ENCODE measurements at regions not wholly inside any gene's neighbourhood (a gene's known extent, or its start where the extent isn't known, plus 50 kb on each side); places are given as distances from the start of the nearest gene placed in this dataset.
"Not testable (repeated sequence)": the region's sequence is repeated elsewhere in the genome, so short reads cannot be mapped to it uniquely, and the experiment has no call there.

DNA sequence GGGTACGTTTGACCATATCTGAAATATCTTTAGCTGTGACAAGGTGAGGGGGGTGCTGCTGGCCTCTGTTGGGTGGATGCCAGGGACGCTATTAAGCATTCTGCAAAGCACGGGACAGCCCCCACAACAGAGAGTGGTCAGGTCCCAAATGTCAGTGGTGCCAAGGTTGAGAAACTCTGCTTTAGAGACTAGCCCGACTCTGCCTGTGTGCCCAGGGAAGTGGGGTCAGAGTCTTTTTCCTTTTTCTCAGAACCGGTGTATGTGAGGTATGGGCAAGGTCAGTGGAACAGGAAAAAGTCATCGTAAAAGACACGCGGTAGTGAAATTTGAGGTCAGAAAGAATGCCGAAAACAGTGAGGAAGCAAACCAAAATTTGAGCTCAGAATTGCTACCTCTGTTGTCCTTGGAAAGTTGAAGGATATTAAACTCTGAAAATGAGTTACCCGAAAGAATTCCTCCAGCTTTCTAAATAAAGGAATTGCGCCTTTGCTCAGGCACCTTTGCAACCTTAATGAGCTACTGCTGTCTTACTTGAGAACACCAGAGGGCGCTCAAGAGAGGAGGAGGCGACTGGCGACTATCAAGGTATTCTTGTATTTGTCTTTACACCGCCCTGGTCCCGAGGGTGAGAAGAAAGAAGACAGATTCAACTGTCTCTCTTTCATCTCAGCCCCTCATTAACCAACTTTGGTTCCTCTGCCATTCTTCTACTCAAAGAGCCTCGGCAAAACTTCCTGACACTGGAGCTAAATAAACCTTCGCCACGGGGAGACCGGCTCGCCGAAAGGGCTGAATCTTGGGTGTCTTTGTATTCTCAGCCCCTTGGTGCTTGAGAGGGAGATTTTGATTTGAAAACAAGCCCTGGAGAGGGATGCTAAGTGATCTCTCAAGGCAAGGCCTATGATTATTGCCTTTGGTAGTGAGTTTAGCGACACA, 85.4 kb upstream of the OLIG2 start:
- DNase-seq = peak; percentile 19 to 47

DNA sequence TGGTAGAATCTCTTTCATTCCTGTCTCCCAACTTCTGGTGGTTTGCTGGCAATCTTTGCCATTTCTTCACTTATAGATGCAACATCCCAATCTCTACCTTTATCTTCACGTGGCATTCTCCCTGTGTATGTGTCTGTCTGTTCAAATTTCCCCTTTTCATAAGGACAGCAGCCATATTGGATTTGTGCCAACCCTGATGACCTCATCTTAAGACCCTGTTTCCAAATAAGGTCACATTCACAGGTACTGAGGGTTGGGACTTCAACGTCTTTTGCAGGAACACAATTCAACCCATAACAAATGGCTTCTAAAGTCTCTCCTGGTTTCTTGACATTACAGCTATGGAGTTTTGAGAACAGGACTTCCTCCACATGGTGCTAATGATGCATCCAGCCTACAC, 84.5 kb upstream of the OLIG2 start:
- no peak for DNase-seq

DNA sequence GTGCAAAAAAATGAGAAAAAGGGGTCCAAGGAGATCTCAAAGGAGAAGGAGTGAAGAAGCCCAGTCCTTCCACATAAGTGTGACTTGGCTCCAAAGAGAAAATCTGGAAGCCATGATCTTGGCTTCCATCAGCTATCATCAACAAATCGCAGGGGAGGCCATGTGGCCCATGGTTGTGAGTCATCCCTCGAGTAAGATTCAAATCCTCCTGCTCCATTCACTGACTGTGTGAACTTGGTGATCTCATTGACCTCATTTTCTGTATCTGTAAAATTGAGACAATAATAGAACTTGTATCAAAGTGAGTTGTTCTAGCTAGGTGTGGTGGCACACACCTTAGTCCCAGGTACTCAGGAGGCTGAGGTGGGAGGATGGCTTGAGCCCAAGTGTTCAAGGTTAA, 79.1 kb upstream of the OLIG2 start:
- no peak for DNase-seq

DNA sequence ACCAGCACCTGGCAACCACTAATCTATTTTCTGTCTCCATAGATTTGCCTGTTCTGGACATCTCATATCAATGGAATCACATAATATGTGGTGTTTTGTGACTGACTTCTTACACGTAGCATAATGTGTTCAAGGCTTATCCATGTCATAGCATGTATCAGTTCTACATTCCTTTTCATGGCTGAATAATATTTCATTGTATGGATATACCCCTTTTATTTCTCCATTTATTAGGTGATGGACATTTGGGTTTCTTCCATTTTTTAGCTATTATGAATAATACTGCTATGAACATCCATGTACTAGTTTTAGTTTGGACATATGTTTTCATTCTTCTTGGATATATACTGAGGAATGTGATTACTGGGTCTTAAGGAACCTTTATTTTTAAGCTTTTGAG, 78.0 kb upstream of the OLIG2 start:
- no peak for DNase-seq

DNA sequence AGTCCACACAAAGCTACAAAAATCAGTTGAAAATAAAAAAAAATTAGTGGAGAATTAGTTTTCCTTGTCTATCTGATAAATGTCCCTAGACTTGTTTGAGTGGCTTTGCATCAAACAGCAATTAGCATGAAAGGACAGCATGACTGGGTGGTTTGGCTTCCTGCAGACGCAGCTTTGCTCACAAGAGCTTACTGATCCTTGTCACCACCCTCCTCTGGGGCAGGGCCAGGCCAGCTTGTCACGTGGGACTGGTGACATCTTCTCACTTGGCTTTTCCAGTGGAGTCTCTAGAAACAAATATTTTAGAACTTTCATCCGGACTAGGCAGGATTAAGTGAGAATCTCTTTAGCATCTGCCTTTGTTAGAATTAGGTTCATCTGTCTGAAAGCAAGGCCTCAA, 76.0 kb upstream of the OLIG2 start:
- peak; percentile 57 to 60 for DNase-seq

DNA sequence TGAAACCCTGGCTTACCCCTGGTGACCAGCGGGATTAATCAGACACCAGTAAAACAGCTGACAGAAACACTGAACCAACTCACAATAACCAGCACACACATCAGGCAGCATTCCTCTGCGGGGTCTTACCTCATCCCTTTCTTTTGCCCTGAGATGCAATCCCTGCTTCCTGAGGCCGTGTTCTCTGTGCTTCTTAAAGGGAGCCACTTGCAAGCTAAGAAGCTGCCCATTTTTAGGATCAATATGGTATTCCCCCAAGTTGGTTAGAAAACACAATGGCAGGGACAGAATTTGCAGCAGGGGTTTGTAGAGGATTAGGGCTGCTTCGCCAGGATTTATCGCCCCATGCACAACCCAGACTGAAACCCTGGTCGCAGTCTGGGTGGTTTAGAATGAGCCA, 74.7 kb upstream of the OLIG2 start:
- no peak for DNase-seq

DNA sequence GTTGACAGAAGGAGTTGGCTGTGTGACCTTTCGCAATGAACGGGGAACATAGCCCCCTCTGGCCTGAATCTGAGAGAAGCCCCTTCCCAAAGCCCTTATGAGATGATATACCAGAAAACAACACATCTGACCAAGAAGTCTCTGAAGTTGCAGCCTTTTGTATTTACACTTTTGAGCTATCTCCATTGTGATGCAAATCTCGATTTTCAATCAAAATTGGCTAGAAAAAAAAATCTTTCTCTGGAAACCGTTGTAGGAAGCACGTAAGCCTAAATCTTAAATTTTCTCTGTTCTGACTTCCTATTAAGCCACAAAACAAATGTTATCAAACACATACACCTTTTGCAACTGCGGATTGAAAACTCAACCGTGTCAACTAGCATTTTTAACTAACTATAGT, 71.4 kb upstream of the OLIG2 start:
- DNase-seq = no peak

DNA sequence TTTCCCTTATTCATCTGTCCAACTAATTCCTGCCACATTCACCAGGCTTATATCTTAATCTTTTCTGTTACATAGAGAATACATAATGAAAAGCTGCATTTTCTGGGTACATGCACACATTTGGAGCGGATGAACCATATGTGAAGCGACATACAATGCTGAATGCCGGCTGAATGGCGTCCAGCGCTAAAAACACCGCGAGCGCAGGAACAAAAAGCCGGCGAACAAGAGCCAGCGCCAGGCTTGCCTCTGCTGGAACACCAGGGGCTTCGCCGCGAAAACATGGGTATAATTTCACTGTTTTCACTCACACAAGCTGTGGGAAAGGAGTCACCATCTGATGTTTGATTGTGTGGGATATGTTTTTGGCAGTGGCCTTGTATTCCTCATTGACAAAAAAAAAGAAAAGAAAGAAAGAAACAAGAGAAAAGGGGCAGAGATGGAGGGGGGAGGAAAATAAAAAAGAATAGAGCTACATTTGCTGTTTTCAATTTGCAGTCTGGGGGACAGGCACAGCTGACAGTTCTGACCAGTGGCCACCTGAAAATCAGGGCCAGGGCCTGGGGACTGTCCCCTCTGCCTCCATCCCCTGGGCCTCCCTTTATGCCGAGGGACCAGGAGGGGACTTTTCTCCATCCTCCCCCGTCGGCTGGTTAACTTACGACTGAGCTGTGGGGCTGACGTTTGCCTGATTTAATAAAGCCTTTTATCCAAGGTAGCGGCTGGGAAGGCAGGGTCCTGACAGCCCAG, 70.2 kb upstream of the OLIG2 start:
- DNase-seq = peak in 1 of 2 donors; percentile 25

DNA sequence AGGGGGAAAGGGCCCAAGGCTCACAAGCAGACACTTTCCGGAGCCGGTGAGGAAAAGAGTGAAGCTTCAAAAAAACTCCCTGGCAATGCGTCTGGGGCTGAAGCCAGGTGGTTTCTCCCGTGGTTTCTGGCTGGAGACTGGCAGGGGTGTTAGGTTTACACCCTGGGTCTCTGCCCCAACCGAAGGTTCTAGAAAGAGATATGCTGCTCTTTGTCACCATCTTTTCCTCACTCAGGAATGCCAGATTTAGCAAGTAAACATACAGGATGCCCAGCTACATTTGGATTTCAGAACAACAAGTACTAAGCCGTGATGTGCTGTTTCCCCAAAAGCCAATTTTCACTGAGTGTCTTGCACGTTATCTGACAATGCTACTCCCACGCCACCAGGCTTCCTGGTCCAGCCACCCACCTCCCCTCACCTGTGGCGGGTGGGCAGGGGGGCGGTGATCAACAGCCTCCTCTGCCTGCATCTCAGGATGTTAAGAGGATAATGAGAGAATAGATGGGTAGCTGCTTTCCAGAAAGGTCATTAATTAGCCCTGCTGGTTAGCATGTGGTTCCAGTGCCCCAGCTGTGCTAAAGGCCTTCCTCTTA, 69.6 kb upstream of the OLIG2 start:
- no peak for DNase-seq

DNA sequence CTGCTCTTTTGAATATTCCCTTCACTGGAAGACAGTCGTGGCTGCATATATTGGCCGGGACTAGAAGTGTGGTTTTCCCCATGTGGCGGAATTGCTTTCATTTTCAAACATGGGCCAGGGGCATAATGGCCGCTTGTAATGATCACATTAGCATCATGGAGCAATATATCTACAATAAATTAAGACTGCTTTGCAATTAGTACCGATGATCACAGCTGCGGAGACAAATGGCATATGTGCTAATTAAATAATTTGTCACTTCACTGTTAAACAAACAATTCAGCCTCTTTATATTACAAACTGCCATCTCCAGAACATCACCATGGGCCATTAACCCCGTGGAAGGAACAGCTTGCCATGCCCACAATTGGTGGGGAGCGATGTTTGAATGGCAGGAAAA, 68.2 kb upstream of the OLIG2 start:
- DNase-seq = no peak

DNA sequence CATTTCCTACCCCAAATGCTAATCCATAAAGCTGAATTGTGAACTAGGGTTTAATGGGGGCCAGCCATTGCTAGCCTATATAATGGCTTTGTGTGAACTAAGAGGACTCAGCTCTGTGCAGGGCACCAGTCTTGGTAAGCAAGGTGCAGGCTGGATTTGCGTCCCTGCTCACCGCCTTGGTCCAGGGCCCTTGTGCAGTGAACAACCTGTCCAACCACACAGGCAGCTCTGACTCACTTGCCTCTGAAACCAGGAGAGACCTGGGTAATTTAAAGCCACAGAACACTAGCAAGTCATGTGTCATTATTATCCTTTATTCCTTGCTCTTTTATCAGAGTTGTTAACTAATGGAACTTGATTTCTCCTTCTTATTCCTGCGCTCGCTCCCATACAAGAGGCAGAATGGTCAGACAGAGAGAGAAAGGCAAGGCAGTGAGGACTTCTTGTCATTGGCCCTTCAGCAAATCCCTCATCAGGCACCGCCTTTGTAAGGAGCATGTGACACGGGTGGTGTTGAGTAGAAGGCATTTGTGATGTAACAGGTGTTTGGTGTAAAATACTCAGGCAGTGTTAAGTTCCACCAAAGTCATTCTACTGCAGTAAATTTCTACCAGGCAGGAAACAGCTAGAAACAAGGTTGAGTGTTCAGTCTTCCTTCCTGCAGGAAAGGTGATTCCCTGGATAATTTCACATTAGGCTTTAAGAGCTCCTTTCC, 67.3 kb upstream of the OLIG2 start:
- DNase-seq = no peak

DNA sequence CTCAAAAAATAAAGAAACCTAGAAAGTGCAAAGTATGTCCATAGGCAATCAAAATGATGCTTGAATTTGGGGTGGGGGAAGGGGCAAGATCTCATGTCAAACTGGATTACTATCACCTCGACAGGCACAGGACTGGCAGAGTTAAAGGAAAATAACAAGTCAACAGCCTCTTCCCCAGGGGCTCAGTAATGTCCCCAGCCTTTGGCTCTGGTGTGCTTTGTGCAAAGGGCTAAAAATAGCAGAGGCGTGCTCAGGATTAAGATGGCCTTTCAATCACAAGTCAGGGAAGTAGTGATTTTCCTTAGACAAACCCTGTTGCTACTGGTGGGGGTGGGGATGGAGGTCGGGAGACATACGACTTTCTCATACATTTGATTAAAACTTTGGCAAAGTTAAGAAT, 63.5 kb upstream of the OLIG2 start:
- DNase-seq = no peak

DNA sequence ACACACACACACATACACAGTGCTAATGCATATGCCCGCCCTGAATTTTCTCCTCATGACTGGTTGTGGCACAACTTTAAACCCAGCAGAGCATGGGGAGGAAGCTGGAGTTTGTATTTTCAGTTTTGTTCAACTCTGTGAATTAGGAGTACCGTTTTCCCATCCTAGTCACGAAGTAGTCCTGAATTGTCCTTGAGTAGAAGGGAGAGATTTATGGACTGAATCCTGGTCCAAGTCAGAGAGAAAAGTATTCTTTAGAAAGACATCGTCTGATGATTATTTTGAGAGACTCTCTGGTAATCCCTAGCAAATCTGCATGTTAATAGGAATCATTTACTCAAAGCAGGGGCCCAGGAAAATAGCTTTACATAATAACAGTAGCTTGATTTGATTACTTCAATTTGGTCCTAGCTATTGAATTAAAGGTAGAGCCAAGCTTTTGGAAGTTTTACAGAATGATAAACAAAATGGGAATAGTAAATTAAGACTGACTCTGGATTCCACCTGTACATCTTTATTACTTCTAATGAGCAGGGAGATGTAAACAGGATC, 60.5 kb upstream of the OLIG2 start:
- DNase-seq = no peak

DNA sequence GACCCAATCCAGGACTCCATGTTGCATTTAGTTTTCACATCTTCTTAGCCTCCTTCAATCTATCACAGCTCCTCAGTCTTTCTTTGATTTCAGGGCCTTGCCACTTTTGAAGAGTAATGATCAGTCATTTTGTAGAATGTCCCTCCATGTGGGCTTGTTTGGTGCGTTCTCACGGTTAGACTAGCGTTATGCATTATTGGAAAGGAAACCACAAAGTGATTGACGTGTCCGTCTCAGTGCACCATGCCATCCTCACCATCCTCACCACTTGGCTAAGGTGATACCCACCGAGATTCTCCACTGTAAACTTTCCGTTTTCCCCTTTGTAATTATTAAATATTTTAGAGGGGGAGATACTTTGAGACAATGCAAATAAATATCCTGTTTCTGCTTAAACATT, 59.6 kb upstream of the OLIG2 start:
- no peak for DNase-seq

DNA sequence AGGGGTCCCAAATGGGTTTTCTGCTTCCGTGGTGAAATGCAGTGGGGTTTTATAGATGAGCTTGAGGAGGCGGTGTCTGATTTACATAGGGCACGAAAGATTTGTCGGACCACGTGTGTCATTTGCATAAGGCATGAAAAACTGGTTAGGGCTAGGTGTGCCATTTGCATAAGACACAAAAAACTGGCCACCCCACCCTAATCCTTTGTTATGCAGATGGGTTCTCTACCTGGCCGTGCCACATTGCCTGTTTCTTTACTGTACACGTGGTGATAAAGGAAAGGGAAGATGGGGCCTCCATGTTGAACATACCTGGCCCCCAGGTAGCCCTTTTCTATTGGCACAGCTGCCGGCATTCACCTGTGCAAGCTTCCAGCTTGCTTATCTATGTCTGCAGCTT, 57.6 kb upstream of the OLIG2 start:
- not testable (repeated sequence) for DNase-seq

DNA sequence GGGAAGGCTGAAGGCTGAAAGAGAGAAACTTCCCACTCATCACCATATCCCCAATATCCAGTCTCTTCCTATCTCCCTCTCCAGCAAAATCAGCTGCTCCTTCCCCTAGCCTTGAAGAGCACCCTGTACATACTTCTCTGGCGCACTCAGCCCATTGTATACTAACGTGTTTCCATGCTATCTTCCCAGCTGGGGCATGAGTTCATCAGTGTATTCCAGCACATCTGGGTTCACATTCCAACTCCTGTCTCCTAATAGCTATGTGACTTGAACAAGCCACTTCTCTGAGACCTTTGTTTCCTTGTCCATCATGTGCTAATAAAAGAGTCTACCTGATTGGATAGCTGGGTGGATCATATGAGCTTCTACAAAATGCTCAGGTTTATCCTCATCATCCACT, 51.1 kb upstream of the OLIG2 start:
- DNase-seq = no peak

DNA sequence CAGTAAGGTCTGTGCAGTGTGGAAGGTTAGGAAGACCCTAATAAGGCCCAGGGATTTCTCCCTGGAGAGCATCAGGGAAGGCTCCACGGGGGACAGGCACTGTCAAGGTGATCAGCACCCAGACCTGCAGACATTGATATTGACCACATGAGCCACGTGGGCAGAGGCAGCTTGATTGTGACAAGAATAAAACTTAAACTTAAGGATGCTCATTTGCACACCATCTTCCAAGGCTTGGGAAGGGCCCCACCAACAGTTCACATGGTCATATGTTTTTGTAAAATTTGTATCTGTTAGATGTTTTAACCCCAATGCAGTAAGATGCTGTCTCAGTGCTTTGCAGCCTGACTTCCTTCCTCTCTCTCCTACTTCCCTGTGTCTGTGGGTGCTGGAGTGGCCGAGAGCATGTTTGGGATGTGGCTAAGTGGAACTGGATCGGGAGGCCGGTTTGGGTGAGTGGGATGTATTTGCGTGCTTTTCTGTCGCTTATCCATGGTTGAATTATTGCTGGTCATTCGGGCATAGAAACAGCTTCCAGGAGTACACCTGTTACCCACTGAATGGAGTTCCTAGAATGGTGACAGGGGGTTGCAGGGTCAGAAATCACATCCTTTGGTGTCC, 49.8 kb upstream of the OLIG2 start:
- DNase-seq = no peak

Data from hippocampal formation (tissue), 2 donors.